ENCODE measurements at regions not wholly inside any gene's neighbourhood (a gene's known extent, or its start where the extent isn't known, plus 50 kb on each side); places are given as distances from the start of the nearest gene placed in this dataset.

GRCh38 chr22:22345781-22346180, 101.2 kb downstream of the VPREB1 start:
- TF ChIP-seq RAD21 (IDR thresholded peaks at IDR 0.05; ENCODE audit: low read depth) = no peak
- no peak for TF ChIP-seq EP300 (IDR thresholded peaks at IDR 0.05; ENCODE audit: borderline replicate concordance)
